HepG2 (cell line): ENCODE measurements at regions not wholly inside any gene's neighbourhood (a gene's known extent, or its start where the extent isn't known, plus 50 kb on each side); places are given as distances from the start of the nearest gene placed in this dataset.

Source experiments
- HCFC1 ChIP-seq: fragments of 150-350 bp; IDR thresholded peaks from 2 replicates; pipeline ENCODE4 v1.6.1; 2014; ENCODE audit warnings: low read depth, low read length
- SAFB2 ChIP-seq: sonication (generic); formaldehyde crosslinking; IDR thresholded peaks from 2 replicates; pipeline ENCODE4 v1.5.1; 2020; ENCODE audit warnings: missing genetic modification reagents, low read depth, mild to moderate bottlenecking, borderline replicate concordance
- TF ChIP-seq, protein P1 (sequence below): sonication (generic); formaldehyde crosslinking; IDR thresholded peaks from 2 replicates; pipeline ENCODE4 v1.4.0; 2020; ENCODE audit warnings: missing genetic modification reagents
- TF ChIP-seq, protein P2 (sequence below): sonication (generic); formaldehyde crosslinking; conservative IDR thresholded peaks from 2 replicates; pipeline ENCODE4 v1.4.0; 2020; ENCODE audit warnings: missing genetic modification reagents
- TF ChIP-seq, protein P3 (sequence below): sonication (generic); formaldehyde crosslinking; IDR thresholded peaks from 2 replicates; pipeline ENCODE4 v1.5.0; 2020; ENCODE audit warnings: mild to moderate bottlenecking, missing genetic modification reagents, moderate library complexity

DNA sequence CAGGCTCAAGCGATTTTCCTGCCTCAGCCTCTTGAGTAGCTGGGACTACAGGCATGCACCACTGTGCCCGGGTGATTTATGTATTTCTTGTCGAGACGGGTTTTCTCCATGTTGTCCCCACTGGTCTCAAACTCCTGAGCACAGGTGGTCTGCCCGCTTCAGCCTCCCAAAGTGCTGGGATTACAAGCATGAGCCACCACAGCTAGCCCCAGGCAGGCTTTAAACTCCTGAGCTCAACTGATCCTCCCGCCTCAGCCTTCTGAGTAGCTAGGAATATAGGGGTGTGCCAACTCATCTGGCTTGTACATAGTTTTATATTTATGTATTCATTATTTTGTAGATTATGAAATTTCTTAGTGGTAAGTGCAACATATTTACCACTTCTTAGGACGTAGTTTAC, 198.8 kb upstream of the MCTP2 start:
- TF ChIP-seq, protein P1, sequence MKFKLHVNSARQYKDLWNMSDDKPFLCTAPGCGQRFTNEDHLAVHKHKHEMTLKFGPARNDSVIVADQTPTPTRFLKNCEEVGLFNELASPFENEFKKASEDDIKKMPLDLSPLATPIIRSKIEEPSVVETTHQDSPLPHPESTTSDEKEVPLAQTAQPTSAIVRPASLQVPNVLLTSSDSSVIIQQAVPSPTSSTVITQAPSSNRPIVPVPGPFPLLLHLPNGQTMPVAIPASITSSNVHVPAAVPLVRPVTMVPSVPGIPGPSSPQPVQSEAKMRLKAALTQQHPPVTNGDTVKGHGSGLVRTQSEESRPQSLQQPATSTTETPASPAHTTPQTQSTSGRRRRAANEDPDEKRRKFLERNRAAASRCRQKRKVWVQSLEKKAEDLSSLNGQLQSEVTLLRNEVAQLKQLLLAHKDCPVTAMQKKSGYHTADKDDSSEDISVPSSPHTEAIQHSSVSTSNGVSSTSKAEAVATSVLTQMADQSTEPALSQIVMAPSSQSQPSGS (CRISPR knock-in tag) = no peak
- no peak for TF ChIP-seq SAFB2 (CRISPR knock-in tag)
- no peak for TF ChIP-seq HCFC1
- TF ChIP-seq, protein P2, sequence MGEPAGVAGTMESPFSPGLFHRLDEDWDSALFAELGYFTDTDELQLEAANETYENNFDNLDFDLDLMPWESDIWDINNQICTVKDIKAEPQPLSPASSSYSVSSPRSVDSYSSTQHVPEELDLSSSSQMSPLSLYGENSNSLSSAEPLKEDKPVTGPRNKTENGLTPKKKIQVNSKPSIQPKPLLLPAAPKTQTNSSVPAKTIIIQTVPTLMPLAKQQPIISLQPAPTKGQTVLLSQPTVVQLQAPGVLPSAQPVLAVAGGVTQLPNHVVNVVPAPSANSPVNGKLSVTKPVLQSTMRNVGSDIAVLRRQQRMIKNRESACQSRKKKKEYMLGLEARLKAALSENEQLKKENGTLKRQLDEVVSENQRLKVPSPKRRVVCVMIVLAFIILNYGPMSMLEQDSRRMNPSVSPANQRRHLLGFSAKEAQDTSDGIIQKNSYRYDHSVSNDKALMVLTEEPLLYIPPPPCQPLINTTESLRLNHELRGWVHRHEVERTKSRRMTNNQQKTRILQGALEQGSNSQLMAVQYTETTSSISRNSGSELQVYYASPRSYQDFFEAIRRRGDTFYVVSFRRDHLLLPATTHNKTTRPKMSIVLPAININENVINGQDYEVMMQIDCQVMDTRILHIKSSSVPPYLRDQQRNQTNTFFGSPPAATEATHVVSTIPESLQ (CRISPR knock-in tag) = no peak
- TF ChIP-seq, protein P3, sequence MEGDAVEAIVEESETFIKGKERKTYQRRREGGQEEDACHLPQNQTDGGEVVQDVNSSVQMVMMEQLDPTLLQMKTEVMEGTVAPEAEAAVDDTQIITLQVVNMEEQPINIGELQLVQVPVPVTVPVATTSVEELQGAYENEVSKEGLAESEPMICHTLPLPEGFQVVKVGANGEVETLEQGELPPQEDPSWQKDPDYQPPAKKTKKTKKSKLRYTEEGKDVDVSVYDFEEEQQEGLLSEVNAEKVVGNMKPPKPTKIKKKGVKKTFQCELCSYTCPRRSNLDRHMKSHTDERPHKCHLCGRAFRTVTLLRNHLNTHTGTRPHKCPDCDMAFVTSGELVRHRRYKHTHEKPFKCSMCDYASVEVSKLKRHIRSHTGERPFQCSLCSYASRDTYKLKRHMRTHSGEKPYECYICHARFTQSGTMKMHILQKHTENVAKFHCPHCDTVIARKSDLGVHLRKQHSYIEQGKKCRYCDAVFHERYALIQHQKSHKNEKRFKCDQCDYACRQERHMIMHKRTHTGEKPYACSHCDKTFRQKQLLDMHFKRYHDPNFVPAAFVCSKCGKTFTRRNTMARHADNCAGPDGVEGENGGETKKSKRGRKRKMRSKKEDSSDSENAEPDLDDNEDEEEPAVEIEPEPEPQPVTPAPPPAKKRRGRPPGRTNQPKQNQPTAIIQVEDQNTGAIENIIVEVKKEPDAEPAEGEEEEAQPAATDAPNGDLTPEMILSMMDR (CRISPR knock-in tag) = no peak
